DND-41 (cell line): ENCODE measurements at regions not wholly inside any gene's neighbourhood (a gene's known extent, or its start where the extent isn't known, plus 50 kb on each side); places are given as distances from the start of the nearest gene placed in this dataset.

Experiments used
- ATAC-seq: fragments of 200-7000 bp; cut with Tn5 transposase; 3 replicates; pipeline ENCODE4 v1.9.1; 2021; ENCODE audit warnings: low read depth; ENCODE audit not compliant: insufficient read depth
- DNase-seq: peaks from one replicate; pipeline ENCODE4 v3.0.0-alpha.2; 2020
- H2AFZ ChIP-seq: 2 replicates; pipeline ENCODE4 v1.6.0; 2012; ENCODE audit warnings: low read depth, low read length
- H3K27ac ChIP-seq: 2 replicates; pipeline ENCODE4 v1.5.1; 2012; ENCODE audit warnings: low read length, inconsistent platforms
- H3K27me3 ChIP-seq: fragments of 200-600 bp; sonication (generic); 2 replicates; pipeline ENCODE4 v1.6.0; 2012; ENCODE audit warnings: low read length, mild to moderate bottlenecking, inconsistent platforms; ENCODE audit not compliant: insufficient read depth, poor library complexity
- H3K36me3 ChIP-seq: 2 replicates; pipeline ENCODE4 v1.5.1; 2012; ENCODE audit warnings: low read length, inconsistent platforms; ENCODE audit not compliant: insufficient read depth
- H3K4me1 ChIP-seq: 2 replicates; pipeline ENCODE4 v1.5.1; 2012; ENCODE audit warnings: mild to moderate bottlenecking, low read length; ENCODE audit not compliant: insufficient read depth
- H3K4me2 ChIP-seq: 2 replicates; pipeline ENCODE4 v1.6.0; 2012; ENCODE audit warnings: mild to moderate bottlenecking, moderate library complexity, low read length, inconsistent platforms; ENCODE audit not compliant: insufficient read depth
- H3K4me3 ChIP-seq, 2 experiments: fragments of 200-600 bp in 1 of 2; shearing (Covaris generic) in 1 of 2; 2 replicates each; pipeline ENCODE4 v1.5.1; 2012 to 2016; ENCODE audit warnings: inconsistent platforms in 2 of 2, low read length in 2 of 2, mild to moderate bottlenecking in 2 of 2, low read depth in 1 of 2, moderate library complexity in 1 of 2
- H3K79me2 ChIP-seq: 2 replicates; pipeline ENCODE4 v1.6.0; 2012; ENCODE audit warnings: low read length, inconsistent platforms; ENCODE audit not compliant: insufficient read depth
- H3K9ac ChIP-seq: 2 replicates; pipeline ENCODE4 v1.6.0; 2012; ENCODE audit warnings: low read depth, mild to moderate bottlenecking, inconsistent platforms, low read length, moderate library complexity
- H3K9me3 ChIP-seq: 2 replicates; pipeline ENCODE4 v1.5.1; 2012; ENCODE audit warnings: low read length, moderate library complexity, mild to moderate bottlenecking, inconsistent platforms; ENCODE audit not compliant: insufficient read depth, severe bottlenecking
- H4K20me1 ChIP-seq: 2 replicates; pipeline ENCODE4 v1.6.0; 2012; ENCODE audit warnings: low read length; ENCODE audit not compliant: insufficient read depth
- CTCF ChIP-seq: IDR thresholded peaks from 2 replicates; pipeline ENCODE4 v1.5.1; 2012; ENCODE audit warnings: borderline replicate concordance, low read length, moderate library complexity, mild to moderate bottlenecking; ENCODE audit not compliant: poor library complexity, severe bottlenecking; ENCODE audit errors: extremely low read depth
- EZH2 ChIP-seq: IDR thresholded peaks from 3 replicates; pipeline ENCODE4 v1.6.1; 2012; ENCODE audit warnings: borderline replicate concordance, low read depth, mild to moderate bottlenecking, moderate library complexity, low read length, inconsistent platforms; ENCODE audit not compliant: severe bottlenecking

DNA sequence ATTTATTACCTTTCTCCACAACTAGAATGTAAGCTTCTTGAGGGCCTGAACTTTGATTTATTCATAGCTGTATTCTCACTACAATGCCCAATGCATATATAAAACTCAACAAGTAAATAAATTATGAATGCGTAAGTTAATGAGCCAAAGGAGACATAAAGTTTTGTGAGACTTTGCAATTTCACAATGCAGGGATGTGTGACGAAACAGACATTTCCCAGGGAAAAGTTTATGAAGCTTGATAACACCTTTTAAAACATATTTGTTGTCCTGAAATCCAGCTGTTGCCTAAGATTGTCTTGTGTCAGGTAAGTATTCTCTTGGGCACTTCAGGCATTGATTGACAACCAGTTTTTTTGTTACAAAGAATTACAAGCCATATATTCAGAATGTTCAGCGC, 800.1 kb downstream of the BRINP1 start:
- H3K79me2 ChIP-seq: no peaks in the 10 kb centered on the region
- DNase-seq (no peak), ATAC-seq (no peak)
- H3K4me2 ChIP-seq: no peak overlapping the region
- H3K27me3 ChIP-seq: no peaks in the 10 kb centered on the region
- H3K9ac ChIP-seq: no peak overlapping the region
- no peaks in the 10 kb centered on the region for H3K4me1 ChIP-seq
- H3K9me3 ChIP-seq: no peaks in the 10 kb centered on the region
- no peaks in the 10 kb centered on the region for H3K36me3 ChIP-seq
- H3K27ac ChIP-seq: no peak overlapping the region
- H2AFZ ChIP-seq: no peak overlapping the region
- no peak overlapping the region for H3K4me3 ChIP-seq
- H4K20me1 ChIP-seq: no peaks in the 10 kb centered on the region
- TF ChIP-seq CTCF (no peak), EZH2 (no peak)

GRCh38 chr9:118570066-118570465, 799.2 kb downstream of the BRINP1 start:
- no peaks in the 10 kb centered on the region for H3K79me2 ChIP-seq
- no peak for ATAC-seq

GRCh38 chr9:118575341-118576070, 793.7 kb downstream of the BRINP1 start:
- no peaks in the 10 kb centered on the region for H3K79me2 ChIP-seq
- no peak overlapping the region for H3K4me2 ChIP-seq
- no peaks in the 10 kb centered on the region for H3K4me1 ChIP-seq
- H3K9ac ChIP-seq: no peak overlapping the region
- peaks cover 3% of the 10 kb centered on the region for H3K9me3 ChIP-seq
- no peaks in the 10 kb centered on the region for H4K20me1 ChIP-seq
- H3K27ac ChIP-seq: no peak overlapping the region
- DNase-seq: no peak
- H3K4me3 ChIP-seq: no peak overlapping the region
- H2AFZ ChIP-seq: no peak overlapping the region
- ATAC-seq: no peak
- no peaks in the 10 kb centered on the region for H3K27me3 ChIP-seq
- H3K36me3 ChIP-seq: no peaks in the 10 kb centered on the region
- TF ChIP-seq EZH2 (no peak), CTCF (no peak)

More at GRCh38 chr9:118570066-118570465, 799.2 kb downstream of the BRINP1 start:
- Histone ChIP-seq H3K4me3 (no peak overlapping the region), H3K9ac (no peak overlapping the region), H4K20me1 (no peaks in the 10 kb centered on the region), H3K27me3 (no peaks in the 10 kb centered on the region), H3K27ac (no peak overlapping the region), H2AFZ (no peak overlapping the region), H3K4me2 (no peak overlapping the region), H3K4me1 (no peaks in the 10 kb centered on the region), H3K36me3 (no peaks in the 10 kb centered on the region), H3K9me3 (no peaks in the 10 kb centered on the region)
- DNase-seq: no peak
- TF ChIP-seq CTCF: no peak
- no peak for TF ChIP-seq EZH2

- Histone ChIP-seq H3K79me2 (no peaks in the 10 kb centered on the region), H2AFZ (no peak overlapping the region), H3K9me3 (peaks cover 3% of the 10 kb centered on the region), H3K4me1 (no peaks in the 10 kb centered on the region), H3K27ac (no peak overlapping the region), H3K4me3 (no peak overlapping the region), H3K9ac (no peak overlapping the region), H3K4me2 (no peak overlapping the region), H4K20me1 (no peaks in the 10 kb centered on the region), H3K27me3 (no peaks in the 10 kb centered on the region), H3K36me3 (no peaks in the 10 kb centered on the region)
- TF ChIP-seq EZH2 (no peak), CTCF (no peak)
- ATAC-seq: no peak
- DNase-seq: no peak
Measured at GRCh38 chr9:118577121-118577520, 792.1 kb downstream of the BRINP1 start.
